ENCODE measurements at regions not wholly inside any gene's neighbourhood (a gene's known extent, or its start where the extent isn't known, plus 50 kb on each side); places are given as distances from the start of the nearest gene placed in this dataset.
"Not testable (repeated sequence)": the region's sequence is repeated elsewhere in the genome, so short reads cannot be mapped to it uniquely, and the experiment has no call there.

DNA sequence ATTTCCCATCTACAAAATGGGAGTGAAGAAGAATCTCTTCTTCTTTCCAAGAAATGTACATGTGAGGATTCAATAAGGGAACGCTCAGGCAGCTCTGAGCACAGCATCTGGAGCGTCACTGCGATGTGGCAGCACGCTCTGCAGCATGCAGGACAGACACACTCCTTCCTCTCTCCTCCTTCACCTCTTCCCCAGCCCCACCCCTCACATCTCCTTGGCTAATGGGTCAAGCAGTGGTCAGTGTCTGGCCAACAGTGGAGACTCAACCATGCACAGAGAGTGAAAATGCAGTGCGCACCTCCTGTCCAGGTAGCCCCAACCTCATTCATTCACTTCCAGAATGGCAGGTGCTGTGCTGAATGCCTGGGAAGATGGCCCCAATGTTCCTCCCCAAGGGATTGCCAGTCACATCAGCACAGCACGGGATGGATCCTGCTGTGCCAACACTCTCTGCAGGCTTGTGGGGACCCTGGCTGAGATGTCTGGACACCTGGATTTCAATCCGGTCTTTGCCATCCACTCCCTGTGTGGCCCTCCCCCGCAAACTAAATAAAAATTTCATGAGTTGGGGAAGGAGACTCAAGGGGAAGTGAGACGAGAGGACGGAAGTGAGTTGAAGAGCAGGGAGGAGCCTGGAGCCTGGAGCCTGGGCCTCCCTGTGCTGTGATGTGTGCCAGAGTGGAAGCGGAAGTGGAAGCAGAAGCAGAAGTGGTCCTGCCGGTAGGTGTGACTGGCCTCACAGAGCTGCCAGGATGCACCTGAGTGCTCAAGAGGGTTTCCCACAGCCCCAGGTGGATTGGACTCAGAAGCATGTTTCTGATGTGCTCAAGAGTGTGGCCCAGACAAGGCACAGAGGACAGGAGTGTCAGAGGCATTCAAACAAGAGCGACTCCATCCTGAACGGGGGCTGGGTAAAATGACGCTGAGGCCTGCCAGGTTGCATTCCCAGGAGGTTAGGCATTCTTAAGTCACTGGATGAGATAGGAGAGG lies 163.9 kb downstream of the SMAD6 start:
- DNase-seq (ENCODE audit: low read depth): no peak

DNA sequence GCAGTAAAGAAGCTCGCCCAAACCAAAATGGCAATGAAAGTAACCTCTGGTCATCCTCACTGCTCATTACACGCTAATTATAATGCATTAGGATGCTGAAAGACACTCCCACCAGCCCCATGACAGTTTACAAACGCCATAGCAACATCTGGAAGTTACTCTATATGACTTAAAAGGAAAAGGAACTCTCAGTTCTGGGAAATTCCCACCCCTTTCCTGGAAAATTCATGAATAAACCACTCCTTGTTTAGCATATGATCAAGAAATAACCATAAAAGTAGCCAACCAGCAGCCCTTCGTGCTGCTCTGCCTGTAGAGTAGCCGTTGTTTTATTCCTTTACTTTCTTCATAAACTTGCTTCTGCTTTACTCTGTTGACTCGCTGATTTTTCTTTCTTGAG lies 164.6 kb downstream of the SMAD6 start:
- no peak for DNase-seq (ENCODE audit: low read depth)

GRCh38 chr15:66868918-66869317 lies 166.9 kb downstream of the SMAD6 start:
- DNase-seq (ENCODE audit: low read depth): no peak

- no peak for DNase-seq (ENCODE audit: low read depth)
These were observed 168.9 kb downstream of the SMAD6 start for GRCh38 chr15:66870880-66871388.

GRCh38 chr15:66872405-66872804 lies 170.4 kb downstream of the SMAD6 start:
- DNase-seq (ENCODE audit: low read depth): no peak

DNA sequence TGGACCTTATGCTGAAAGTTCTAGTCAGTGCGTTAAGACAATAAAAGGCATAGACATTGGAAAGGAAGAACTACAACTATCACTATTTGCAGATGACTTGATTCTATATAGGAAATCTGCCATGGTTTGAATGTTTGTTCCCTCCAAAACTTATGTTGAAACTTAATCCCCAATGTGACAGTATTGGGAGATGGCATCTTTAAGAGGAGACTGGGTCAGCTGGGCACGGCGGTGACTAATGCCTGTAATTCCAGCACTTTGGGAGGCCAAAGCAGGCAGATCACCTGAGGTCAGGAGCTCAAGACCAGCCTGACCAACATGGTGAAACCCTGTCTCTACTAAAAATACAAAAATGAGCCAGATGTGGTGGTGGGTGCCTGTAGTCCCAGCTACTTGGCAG lies 171.3 kb downstream of the SMAD6 start:
- not testable (repeated sequence) for DNase-seq (ENCODE audit: low read depth)

GRCh38 chr15:66873856-66874255 lies 171.8 kb downstream of the SMAD6 start:
- no peak for DNase-seq (ENCODE audit: low read depth)

GRCh38 chr15:66875588-66876420 lies 173.8 kb downstream of the SMAD6 start:
- DNase-seq (ENCODE audit: low read depth): no peak

- DNase-seq (ENCODE audit: low read depth): no peak
These were observed 174.3 kb downstream of the SMAD6 start for GRCh38 chr15:66876421-66876730.

GRCh38 chr15:66876731-66877476 lies 174.9 kb downstream of the SMAD6 start:
- no peak for DNase-seq (ENCODE audit: low read depth)

DNA sequence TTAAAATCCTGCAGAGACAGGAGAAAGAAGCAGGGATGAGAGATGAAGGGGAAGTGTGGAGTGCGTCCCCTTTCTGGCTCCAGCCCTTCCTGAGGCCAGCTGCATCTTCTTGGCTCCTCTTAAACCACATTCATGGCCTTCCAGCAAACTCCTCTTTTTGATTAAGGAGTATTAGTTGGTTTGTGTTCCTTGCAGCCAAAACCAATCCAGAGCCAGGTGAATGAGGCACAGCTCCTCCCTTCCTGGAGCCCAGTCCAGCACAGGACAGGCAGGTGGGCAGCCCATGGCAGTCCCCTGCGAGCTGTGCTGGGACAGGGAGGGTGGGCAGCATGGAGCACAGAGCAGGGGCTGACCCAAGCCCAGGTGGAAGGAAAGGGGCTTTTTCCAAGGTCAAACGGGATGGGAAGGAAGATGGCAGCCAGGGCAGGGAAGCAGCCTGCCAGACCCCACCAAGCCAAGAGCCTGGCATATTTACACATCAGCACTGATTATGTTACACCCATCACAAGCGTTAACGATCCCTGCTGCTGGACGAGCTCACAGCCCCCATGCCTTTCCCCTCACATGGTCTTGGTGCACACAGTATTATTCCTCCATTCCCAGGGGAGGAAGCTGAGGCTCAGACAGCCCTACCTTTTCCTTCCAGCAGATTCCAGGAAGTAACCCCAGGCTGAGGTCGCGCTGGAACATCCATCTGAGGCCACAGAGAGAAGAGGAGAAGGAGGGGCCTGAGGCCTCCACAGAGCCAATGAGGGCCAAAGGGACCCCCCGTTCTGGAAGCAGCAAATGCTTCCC lies 175.6 kb downstream of the SMAD6 start:
- no peak for DNase-seq (ENCODE audit: low read depth)

- DNase-seq (ENCODE audit: low read depth): no peak
These were observed 176.7 kb downstream of the SMAD6 start for GRCh38 chr15:66878761-66879160.

DNA sequence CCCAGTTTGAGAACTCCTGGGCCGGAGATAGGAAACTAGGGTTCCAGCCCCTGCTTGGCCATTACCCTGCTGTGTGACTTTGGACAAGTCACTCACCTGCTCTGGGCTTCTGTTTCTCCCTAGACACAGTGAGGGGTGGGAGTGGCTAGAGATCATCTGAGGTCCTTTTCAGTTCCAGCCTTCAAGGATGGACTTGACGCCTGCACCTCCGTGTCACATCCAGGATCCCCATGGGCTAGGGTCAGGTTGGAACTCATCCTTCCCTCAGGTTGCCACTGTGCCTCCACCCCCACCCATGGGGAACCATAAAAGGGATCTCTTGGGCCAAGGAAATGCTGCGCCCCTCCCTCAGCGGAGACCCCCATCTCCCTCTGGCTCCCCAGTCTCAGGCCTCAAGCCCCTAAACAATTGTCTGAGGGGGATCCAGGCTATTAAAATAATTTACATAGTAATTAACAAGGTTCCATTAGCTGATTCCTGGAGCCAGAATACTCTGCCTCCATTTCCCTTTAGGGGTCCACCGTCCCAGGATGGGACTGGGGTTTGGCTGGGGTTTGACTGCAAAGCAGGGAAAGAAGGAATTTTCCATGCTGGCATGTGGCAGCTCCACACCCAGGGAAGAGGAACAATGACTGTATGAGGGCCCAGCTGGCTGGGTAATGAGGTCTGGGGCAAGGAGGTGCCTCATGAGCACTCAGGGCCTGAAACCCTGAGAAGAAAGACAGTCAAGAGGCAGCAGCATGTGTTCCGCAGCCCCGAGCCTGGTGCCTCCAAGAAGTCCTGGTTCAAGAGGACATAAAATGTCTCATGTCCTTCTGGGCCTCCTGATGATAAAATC lies 177.7 kb downstream of the SMAD6 start:
- DNase-seq (ENCODE audit: low read depth): no peak

GRCh38 chr15:66880380-66881155 lies 178.5 kb downstream of the SMAD6 start:
- DNase-seq (ENCODE audit: low read depth): no peak

DNA sequence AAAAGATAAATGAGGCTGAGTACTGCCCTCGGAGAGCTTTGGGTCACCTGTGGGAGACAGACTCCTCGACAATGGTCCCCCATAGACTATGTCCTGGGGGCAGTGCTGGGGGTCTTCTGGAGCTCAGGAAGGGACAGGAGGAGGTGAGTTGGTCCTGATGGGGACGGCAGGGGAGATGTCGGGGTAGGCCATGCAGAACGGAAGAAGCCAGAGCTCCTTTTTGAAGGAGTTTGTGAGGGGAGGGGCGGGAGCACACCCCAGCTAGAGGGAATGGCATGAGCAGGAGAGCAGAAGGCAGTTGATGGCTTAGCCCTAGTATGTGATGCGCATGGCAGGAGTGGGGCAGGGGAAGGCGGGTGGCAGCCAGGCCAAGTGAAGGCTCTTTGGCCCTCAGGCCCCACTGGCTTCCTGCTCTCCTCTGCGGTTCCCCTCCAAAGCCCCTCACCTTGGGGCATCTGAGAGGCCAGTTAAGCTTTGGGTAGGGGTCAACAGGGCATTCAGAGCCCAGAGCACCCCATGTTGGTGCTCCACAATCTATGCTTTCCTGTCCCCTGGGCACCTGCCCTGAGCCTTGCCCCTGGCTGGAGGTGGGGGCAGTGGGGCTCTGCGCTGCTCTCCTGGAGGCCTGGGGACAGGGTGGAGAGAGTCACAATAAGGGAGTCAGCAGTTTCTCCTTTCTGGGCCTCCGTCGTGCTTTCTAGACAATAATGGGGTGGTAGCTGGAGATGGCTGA lies 179.3 kb downstream of the SMAD6 start:
- DNase-seq (ENCODE audit: low read depth): no peak

- DNase-seq (ENCODE audit: low read depth): peak; percentile 92
These were observed 180.4 kb downstream of the SMAD6 start for GRCh38 chr15:66882251-66883020.

DNA sequence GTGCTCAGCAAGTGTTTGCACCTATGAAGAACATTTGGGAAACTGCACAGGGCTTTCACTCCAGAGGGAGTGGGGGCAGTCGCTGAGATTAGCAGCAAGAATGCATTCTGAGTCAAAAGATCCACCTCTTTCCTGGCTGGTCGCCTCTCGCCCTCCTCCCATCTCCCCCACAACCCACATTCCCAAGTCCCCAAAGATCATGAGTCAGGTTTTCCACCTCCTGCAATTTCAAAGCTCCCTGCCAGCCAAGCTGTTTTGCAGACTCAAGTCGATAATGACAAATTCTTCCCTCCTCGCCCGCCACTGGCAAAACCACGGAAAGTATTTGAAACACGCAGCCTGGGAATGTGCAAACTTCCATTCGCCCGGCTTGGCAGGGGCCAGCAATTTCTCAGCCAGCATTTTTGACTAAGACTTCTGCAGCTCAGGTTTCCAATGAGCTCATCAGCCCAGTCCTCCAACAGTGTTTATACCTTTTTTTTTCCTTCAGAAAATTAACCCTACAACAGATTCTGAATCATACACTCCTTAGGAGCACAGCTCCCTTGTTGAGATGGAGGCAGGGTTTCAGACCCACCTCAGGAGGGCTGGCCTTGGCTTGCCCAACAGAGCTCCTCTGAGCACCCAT lies 181.4 kb downstream of the SMAD6 start:
- DNase-seq (ENCODE audit: low read depth): peak; percentile 100

Data from fibroblast of gingiva (primary cell).